ENCODE measurements at regions not wholly inside any gene's neighbourhood (a gene's known extent, or its start where the extent isn't known, plus 50 kb on each side); places are given as distances from the start of the nearest gene placed in this dataset.

DNA sequence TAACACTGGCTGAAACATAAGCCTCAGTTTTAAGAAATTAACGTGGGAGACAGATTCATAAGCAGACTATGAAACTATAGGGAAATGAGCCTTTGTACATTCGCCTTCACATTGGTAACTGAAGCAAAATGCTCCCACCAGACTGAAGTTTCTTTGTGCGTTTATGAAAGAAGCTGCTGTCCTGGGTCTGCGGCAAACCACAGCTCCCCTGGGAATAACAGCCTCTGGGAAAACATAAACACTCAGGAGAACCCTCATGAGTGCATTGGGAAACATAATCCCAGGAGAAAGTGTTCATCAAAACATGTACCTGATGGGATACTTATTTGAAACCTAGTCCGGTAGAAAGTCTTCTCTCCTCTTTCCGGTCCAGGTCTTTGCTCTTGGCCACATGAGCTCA is 193.1 kb upstream of the LARGE1 start:
- Histone ChIP-seq H3K27me3 (ENCODE audit: insufficient read depth, low read depth) (no peaks in the 10 kb centered on the region), H2AFZ (ENCODE audit: low read depth) (no peak overlapping the region), H3K36me3 (ENCODE audit: insufficient read depth) (no peaks in the 10 kb centered on the region), H3K4me2 (no peak overlapping the region), H3K4me3 (IDR thresholded peaks at IDR 0.05; ENCODE audit: insufficient read depth, low read depth, low read length) (no peak overlapping the region), H3K4me1 (ENCODE audit: low read depth, poor library complexity, severe bottlenecking) (no peaks in the 10 kb centered on the region), H4K20me1 (ENCODE audit: insufficient read depth) (no peaks in the 10 kb centered on the region), H3K27ac (no peak overlapping the region), H3K79me2 (ENCODE audit: insufficient read depth, low read depth) (no peaks in the 10 kb centered on the region), H3K9ac (no peak overlapping the region)
- TF ChIP-seq, protein P1, sequence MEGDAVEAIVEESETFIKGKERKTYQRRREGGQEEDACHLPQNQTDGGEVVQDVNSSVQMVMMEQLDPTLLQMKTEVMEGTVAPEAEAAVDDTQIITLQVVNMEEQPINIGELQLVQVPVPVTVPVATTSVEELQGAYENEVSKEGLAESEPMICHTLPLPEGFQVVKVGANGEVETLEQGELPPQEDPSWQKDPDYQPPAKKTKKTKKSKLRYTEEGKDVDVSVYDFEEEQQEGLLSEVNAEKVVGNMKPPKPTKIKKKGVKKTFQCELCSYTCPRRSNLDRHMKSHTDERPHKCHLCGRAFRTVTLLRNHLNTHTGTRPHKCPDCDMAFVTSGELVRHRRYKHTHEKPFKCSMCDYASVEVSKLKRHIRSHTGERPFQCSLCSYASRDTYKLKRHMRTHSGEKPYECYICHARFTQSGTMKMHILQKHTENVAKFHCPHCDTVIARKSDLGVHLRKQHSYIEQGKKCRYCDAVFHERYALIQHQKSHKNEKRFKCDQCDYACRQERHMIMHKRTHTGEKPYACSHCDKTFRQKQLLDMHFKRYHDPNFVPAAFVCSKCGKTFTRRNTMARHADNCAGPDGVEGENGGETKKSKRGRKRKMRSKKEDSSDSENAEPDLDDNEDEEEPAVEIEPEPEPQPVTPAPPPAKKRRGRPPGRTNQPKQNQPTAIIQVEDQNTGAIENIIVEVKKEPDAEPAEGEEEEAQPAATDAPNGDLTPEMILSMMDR (conservative IDR thresholded peaks at IDR 0.05; ENCODE audit: low read depth, low read length), result no peak

DNA sequence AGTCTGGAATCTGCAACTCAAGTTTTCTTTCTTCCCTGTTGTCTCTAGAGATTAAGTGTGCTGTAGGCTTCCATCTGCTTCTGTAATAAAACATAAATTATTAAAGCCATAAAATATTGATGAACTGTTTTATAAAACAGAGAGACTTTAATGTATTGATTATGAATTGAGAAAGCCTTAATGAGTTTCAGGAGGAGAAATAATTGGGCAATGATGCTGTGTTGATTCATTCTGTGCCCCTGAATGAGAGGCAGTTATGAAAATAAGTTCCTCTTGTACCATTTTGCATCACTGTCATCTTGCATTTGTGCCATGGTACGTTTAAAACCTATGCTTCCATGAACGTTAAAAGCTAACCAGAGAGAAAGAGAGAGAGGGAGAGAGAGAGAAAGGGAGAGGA is 194.1 kb upstream of the LARGE1 start:
- Histone ChIP-seq H3K4me1 (ENCODE audit: low read depth, poor library complexity, severe bottlenecking) (no peaks in the 10 kb centered on the region), H4K20me1 (ENCODE audit: insufficient read depth) (no peaks in the 10 kb centered on the region), H3K4me3 (IDR thresholded peaks at IDR 0.05; ENCODE audit: insufficient read depth, low read depth, low read length) (no peak overlapping the region), H3K79me2 (ENCODE audit: insufficient read depth, low read depth) (no peaks in the 10 kb centered on the region), H3K4me2 (no peak overlapping the region), H3K36me3 (ENCODE audit: insufficient read depth) (no peaks in the 10 kb centered on the region), H3K27ac (no peak overlapping the region), H3K27me3 (ENCODE audit: insufficient read depth, low read depth) (no peaks in the 10 kb centered on the region), H2AFZ (ENCODE audit: low read depth) (no peak overlapping the region), H3K9ac (no peak overlapping the region)
- TF ChIP-seq, protein P1 (conservative IDR thresholded peaks at IDR 0.05; ENCODE audit: low read depth, low read length), result no peak

DNA sequence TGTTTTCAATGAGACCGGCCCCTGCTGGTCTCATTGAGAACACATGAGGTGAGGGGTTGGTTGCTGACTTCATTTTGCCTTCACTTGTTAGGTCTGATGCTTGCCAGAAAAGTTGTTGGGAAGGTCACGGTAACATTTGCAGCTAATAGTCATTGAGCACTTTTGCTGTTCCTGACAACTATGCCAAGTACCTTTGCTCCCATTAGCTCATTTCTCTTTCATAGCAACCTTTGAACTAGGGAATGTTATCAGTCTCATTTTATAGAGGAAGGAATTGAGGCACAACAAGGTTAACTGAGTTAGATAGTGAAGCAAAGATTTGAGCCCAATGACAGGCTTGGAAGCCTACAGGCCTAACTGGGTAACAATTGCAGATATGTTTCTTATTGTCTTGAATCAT is 195.4 kb upstream of the LARGE1 start:
- no peak overlapping the region for H3K4me3 ChIP-seq (IDR thresholded peaks at IDR 0.05; ENCODE audit: insufficient read depth, low read depth, low read length)
- H2AFZ ChIP-seq (ENCODE audit: low read depth), result no peak overlapping the region
- H3K9ac ChIP-seq, result no peak overlapping the region
- no peak overlapping the region for H3K4me2 ChIP-seq
- no peaks in the 10 kb centered on the region for H3K27me3 ChIP-seq (ENCODE audit: insufficient read depth, low read depth)
- no peaks in the 10 kb centered on the region for H3K79me2 ChIP-seq (ENCODE audit: insufficient read depth, low read depth)
- H3K36me3 ChIP-seq (ENCODE audit: insufficient read depth), result no peaks in the 10 kb centered on the region
- no peaks in the 10 kb centered on the region for H3K4me1 ChIP-seq (ENCODE audit: low read depth, poor library complexity, severe bottlenecking)
- TF ChIP-seq, protein P1 (conservative IDR thresholded peaks at IDR 0.05; ENCODE audit: low read depth, low read length), result no peak
- no peak overlapping the region for H3K27ac ChIP-seq
- H4K20me1 ChIP-seq (ENCODE audit: insufficient read depth), result no peaks in the 10 kb centered on the region

DNA sequence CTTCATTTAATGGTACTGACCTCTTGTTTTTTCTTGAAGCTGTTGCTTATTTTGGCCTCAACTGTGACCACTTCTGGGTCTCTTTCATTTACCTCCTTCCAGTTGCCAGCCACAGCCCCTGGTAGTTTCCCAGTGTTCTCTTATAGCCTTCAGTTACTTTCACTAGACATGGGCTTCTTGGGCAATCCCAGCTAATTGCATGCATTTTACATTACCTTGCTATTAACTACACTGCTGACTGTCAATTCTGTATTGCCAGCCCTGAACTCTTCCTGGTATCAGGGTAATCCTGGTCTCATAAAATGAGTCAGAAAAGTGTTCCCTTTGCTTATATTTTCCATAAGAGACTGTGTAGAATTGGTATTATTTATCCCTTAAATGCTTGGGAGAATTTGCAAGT is 195.8 kb upstream of the LARGE1 start:
- H3K4me2 ChIP-seq, result no peak overlapping the region
- no peak overlapping the region for H2AFZ ChIP-seq (ENCODE audit: low read depth)
- no peaks in the 10 kb centered on the region for H4K20me1 ChIP-seq (ENCODE audit: insufficient read depth)
- H3K27me3 ChIP-seq (ENCODE audit: insufficient read depth, low read depth), result no peaks in the 10 kb centered on the region
- no peak overlapping the region for H3K27ac ChIP-seq
- no peaks in the 10 kb centered on the region for H3K36me3 ChIP-seq (ENCODE audit: insufficient read depth)
- TF ChIP-seq, protein P1 (conservative IDR thresholded peaks at IDR 0.05; ENCODE audit: low read depth, low read length), result no peak
- H3K4me3 ChIP-seq (IDR thresholded peaks at IDR 0.05; ENCODE audit: insufficient read depth, low read depth, low read length), result no peak overlapping the region
- no peaks in the 10 kb centered on the region for H3K4me1 ChIP-seq (ENCODE audit: low read depth, poor library complexity, severe bottlenecking)
- no peaks in the 10 kb centered on the region for H3K79me2 ChIP-seq (ENCODE audit: insufficient read depth, low read depth)
- H3K9ac ChIP-seq, result no peak overlapping the region

DNA sequence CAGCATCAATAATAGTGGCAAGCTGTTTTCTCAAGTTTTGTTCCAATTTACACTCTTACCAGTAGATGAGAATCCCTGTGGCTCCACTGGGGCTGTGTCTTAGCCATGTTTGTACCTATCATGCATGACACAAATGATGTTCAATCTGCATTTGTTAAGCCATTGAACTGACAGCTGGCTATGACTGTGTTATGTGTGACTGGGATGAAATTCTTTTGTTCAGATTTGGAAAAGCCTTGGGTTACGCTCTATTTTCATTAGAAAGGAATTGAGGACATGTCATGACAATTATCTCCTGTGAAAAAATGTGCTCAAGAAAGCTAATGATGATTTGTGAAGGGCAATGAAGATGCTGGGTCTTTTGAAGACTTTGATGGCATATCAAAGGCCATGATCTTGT is 201.8 kb upstream of the LARGE1 start:
- no peaks in the 10 kb centered on the region for H3K79me2 ChIP-seq (ENCODE audit: insufficient read depth, low read depth)
- no peak overlapping the region for H3K27ac ChIP-seq
- H3K36me3 ChIP-seq (ENCODE audit: insufficient read depth), result no peaks in the 10 kb centered on the region
- H3K27me3 ChIP-seq (ENCODE audit: insufficient read depth, low read depth), result no peaks in the 10 kb centered on the region
- TF ChIP-seq, protein P1 (conservative IDR thresholded peaks at IDR 0.05; ENCODE audit: low read depth, low read length), result no peak
- no peaks in the 10 kb centered on the region for H3K4me1 ChIP-seq (ENCODE audit: low read depth, poor library complexity, severe bottlenecking)
- no peak overlapping the region for H3K4me3 ChIP-seq (IDR thresholded peaks at IDR 0.05; ENCODE audit: insufficient read depth, low read depth, low read length)
- H2AFZ ChIP-seq (ENCODE audit: low read depth), result no peak overlapping the region
- H4K20me1 ChIP-seq (ENCODE audit: insufficient read depth), result no peaks in the 10 kb centered on the region
- no peak overlapping the region for H3K4me2 ChIP-seq
- no peak overlapping the region for H3K9ac ChIP-seq

Data from KMS-11 (cell line).